Nephron progenitor cell (in vitro differentiated cells): ENCODE measurements at regions not wholly inside any gene's neighbourhood (a gene's known extent, or its start where the extent isn't known, plus 50 kb on each side); places are given as distances from the start of the nearest gene placed in this dataset.

ENCODE experiments used
- DNase-seq: peaks from one replicate; pipeline ENCODE4 v3.0.0; 2021
- H3K27ac Mint-ChIP-seq: 2 replicates; pipeline ENCODE4 v1.8.0; 2021; ENCODE audit warnings: mild to moderate bottlenecking, moderate library complexity, mixed read lengths
- H3K27me3 Mint-ChIP-seq: 2 replicates; pipeline ENCODE4 v1.8.0; 2021; ENCODE audit warnings: mild to moderate bottlenecking, low read depth, mixed read lengths; ENCODE audit not compliant: poor library complexity
- H3K36me3 Mint-ChIP-seq: 2 replicates; pipeline ENCODE4 v1.8.0; 2021; ENCODE audit warnings: low read depth, mixed read lengths
- H3K4me1 Mint-ChIP-seq: 2 replicates; pipeline ENCODE4 v1.8.0; 2021; ENCODE audit warnings: mixed read lengths
- H3K4me3 Mint-ChIP-seq: 2 replicates; pipeline ENCODE4 v1.8.0; 2021; ENCODE audit warnings: mild to moderate bottlenecking, moderate library complexity, mixed read lengths
- H3K9me3 Mint-ChIP-seq: 2 replicates; pipeline ENCODE4 v1.8.0; 2021; ENCODE audit warnings: mild to moderate bottlenecking, moderate library complexity, mixed read lengths
- TF ChIP-seq, protein P1 (sequence below): fragments of 200-600 bp; sonication (generic); IDR thresholded peaks from 2 replicates; pipeline ENCODE4 v1.5.0; 2021; ENCODE audit warnings: antibody characterized with exemption

- no peak overlapping the region for H3K4me3 Mint-ChIP-seq
- DNase-seq, result no peak
- TF ChIP-seq, protein P1, sequence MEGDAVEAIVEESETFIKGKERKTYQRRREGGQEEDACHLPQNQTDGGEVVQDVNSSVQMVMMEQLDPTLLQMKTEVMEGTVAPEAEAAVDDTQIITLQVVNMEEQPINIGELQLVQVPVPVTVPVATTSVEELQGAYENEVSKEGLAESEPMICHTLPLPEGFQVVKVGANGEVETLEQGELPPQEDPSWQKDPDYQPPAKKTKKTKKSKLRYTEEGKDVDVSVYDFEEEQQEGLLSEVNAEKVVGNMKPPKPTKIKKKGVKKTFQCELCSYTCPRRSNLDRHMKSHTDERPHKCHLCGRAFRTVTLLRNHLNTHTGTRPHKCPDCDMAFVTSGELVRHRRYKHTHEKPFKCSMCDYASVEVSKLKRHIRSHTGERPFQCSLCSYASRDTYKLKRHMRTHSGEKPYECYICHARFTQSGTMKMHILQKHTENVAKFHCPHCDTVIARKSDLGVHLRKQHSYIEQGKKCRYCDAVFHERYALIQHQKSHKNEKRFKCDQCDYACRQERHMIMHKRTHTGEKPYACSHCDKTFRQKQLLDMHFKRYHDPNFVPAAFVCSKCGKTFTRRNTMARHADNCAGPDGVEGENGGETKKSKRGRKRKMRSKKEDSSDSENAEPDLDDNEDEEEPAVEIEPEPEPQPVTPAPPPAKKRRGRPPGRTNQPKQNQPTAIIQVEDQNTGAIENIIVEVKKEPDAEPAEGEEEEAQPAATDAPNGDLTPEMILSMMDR, result no peak
- no peak overlapping the region for H3K27ac Mint-ChIP-seq
- peaks cover 21% of the 10 kb centered on the region for H3K4me1 Mint-ChIP-seq
- H3K9me3 Mint-ChIP-seq, result no peaks in the 10 kb centered on the region
- H3K27me3 Mint-ChIP-seq, result no peaks in the 10 kb centered on the region
- no peaks in the 10 kb centered on the region for H3K36me3 Mint-ChIP-seq
Measured at GRCh38 chr6:92762443-92763273, 656.7 kb downstream of the EPHA7 start.

DNA sequence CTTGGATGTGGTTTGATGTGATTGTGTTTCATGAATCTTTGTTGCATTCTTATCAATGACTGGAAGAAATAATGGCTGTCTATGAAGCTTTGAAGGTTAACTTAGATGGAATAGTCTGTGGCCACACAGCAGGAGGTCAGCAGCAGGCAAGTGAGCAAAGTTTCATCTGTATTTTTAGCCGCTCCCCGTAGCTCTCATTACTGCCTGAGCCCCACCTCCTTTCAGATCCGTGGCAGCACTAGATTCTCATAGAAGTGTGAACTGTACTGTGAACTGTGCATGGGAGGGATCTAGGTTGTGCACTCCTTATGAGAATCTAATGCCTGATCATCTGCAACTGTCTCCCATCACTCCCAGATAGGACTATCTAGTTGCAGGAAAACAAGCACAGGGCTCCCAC, 660.2 kb downstream of the EPHA7 start:
- H3K4me3 Mint-ChIP-seq, result no peak overlapping the region
- H3K9me3 Mint-ChIP-seq, result no peaks in the 10 kb centered on the region
- H3K27ac Mint-ChIP-seq, result no peak overlapping the region
- TF ChIP-seq, protein P1, result no peak
- H3K4me1 Mint-ChIP-seq, result peaks cover 21% of the 10 kb centered on the region
- H3K36me3 Mint-ChIP-seq, result no peaks in the 10 kb centered on the region
- H3K27me3 Mint-ChIP-seq, result no peaks in the 10 kb centered on the region
- DNase-seq, result no peak

GRCh38 chr6:92757925-92758324, 661.4 kb downstream of the EPHA7 start:
- DNase-seq, result no peak
- H3K27me3 Mint-ChIP-seq, result no peaks in the 10 kb centered on the region
- H3K4me1 Mint-ChIP-seq, result peaks cover 12% of the 10 kb centered on the region
- H3K27ac Mint-ChIP-seq, result no peak overlapping the region
- no peak overlapping the region for H3K4me3 Mint-ChIP-seq
- H3K36me3 Mint-ChIP-seq, result no peaks in the 10 kb centered on the region
- TF ChIP-seq, protein P1, result no peak
- peaks cover 1% of the 10 kb centered on the region for H3K9me3 Mint-ChIP-seq

DNA sequence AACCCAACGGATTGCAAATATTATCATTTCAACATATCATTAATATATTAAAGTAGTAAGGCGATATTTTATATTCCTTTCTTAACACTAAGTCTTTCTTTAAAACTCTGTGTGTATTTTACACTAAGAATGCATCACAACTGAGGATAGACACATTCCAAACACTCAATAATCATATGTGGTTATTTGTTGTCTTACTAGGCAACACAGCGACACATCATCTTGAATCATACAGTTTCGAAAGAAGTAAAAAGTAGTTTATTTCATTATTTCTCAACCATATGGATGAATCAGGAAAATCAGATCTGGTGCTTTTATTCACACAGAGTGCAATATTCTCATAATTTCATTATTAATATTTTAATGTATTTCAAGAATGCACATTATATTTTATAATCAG, 662.4 kb downstream of the EPHA7 start:
- H3K27me3 Mint-ChIP-seq, result no peaks in the 10 kb centered on the region
- no peak for DNase-seq
- H3K27ac Mint-ChIP-seq, result no peak overlapping the region
- peaks cover 6% of the 10 kb centered on the region for H3K4me1 Mint-ChIP-seq
- no peak overlapping the region for H3K4me3 Mint-ChIP-seq
- H3K9me3 Mint-ChIP-seq, result peaks cover 11% of the 10 kb centered on the region
- H3K36me3 Mint-ChIP-seq, result no peaks in the 10 kb centered on the region
- TF ChIP-seq, protein P1, result no peak

- TF ChIP-seq, protein P1, result no peak
- peaks cover 29% of the 10 kb centered on the region for H3K9me3 Mint-ChIP-seq
Measured at GRCh38 chr6:92753956-92754355, 665.4 kb downstream of the EPHA7 start.

GRCh38 chr6:92752114-92752513, 667.2 kb downstream of the EPHA7 start:
- Mint-ChIP-seq H3K27me3 (no peaks in the 10 kb centered on the region), H3K27ac (no peak overlapping the region), H3K36me3 (no peaks in the 10 kb centered on the region), H3K4me1 (no peaks in the 10 kb centered on the region), H3K4me3 (no peak overlapping the region), H3K9me3 (peaks cover 29% of the 10 kb centered on the region)
- no peak for DNase-seq
- TF ChIP-seq, protein P1, result no peak

More at GRCh38 chr6:92753956-92754355, 665.4 kb downstream of the EPHA7 start:
- no peaks in the 10 kb centered on the region for H3K36me3 Mint-ChIP-seq
- H3K27ac Mint-ChIP-seq, result no peak overlapping the region
- DNase-seq, result no peak
- no peaks in the 10 kb centered on the region for H3K27me3 Mint-ChIP-seq
- H3K4me1 Mint-ChIP-seq, result peaks cover 1% of the 10 kb centered on the region
- H3K4me3 Mint-ChIP-seq, result no peak overlapping the region
